Right atrium auricular region (tissue), 2 donors: ENCODE measurements at regions not wholly inside any gene's neighbourhood (a gene's known extent, or its start where the extent isn't known, plus 50 kb on each side); places are given as distances from the start of the nearest gene placed in this dataset.

Experiments used
- DNase-seq: peaks from one replicate; pipeline ENCODE4 v3.0.0-alpha.2; 2019; ENCODE audit warnings: low spot score
- H3K27ac ChIP-seq, 2 donors: fragments of 200-600 bp; sonication (generic); 1 replicate in 1 of 2; 2 replicates in 1 of 2; pipeline ENCODE4 v1.5.1; 2016 to 2019
- H3K27me3 ChIP-seq, 2 donors: fragments of 200-600 bp; sonication (generic); one replicate each; pipeline versions ENCODE4 v1.5.1 to v1.6.0; 2017 to 2019
- H3K36me3 ChIP-seq: fragments of 200-600 bp; sonication (generic); one replicate; pipeline ENCODE4 v1.5.1; 2016
- H3K4me1 ChIP-seq, 2 donors: fragments of 200-600 bp; sonication (generic); one replicate each; pipeline versions ENCODE4 v1.5.1 to v1.6.0; 2017 to 2019
- H3K4me3 ChIP-seq, 2 donors: fragments of 200-600 bp; sonication (generic); 1 replicate in 1 of 2; 2 replicates in 1 of 2; pipeline ENCODE4 v1.5.1; 2017 to 2019; ENCODE audit warnings: mild to moderate bottlenecking in 1 of 2, moderate library complexity in 1 of 2
- H3K9me3 ChIP-seq, 2 donors: fragments of 200-600 bp; sonication (generic); one replicate each; pipeline ENCODE4 v1.5.1; 2019
- CTCF ChIP-seq, 2 donors: fragments of 200-600 bp; sonication (generic); IDR thresholded peaks; one replicate each; pipeline ENCODE4 v1.5.1; 2019; ENCODE audit warnings: antibody characterized with exemption in 2 of 2

GRCh38 chr5:88503406-88503805 is 234.8 kb upstream of the TMEM161B start:
- no peak overlapping the region for H3K27ac ChIP-seq
- H3K27me3 ChIP-seq: no peaks in the 10 kb centered on the region

GRCh38 chr5:88503041-88503345 is 234.3 kb upstream of the TMEM161B start:
- H3K27ac ChIP-seq: no peak overlapping the region
- no peaks in the 10 kb centered on the region for H3K4me1 ChIP-seq
- no peaks in the 10 kb centered on the region for H3K27me3 ChIP-seq
- peak overlapping the region; percentile 38 to 50 for H3K4me3 ChIP-seq
- no peaks in the 10 kb centered on the region for H3K36me3 ChIP-seq
- no peak for TF ChIP-seq CTCF (IDR thresholded peaks at IDR 0.05)
- H3K9me3 ChIP-seq: no peaks in the 10 kb centered on the region
- no peak for DNase-seq

More at GRCh38 chr5:88503406-88503805, 234.8 kb upstream of the TMEM161B start:
- H3K4me1 ChIP-seq: no peaks in the 10 kb centered on the region
- no peak for DNase-seq
- no peak for TF ChIP-seq CTCF (IDR thresholded peaks at IDR 0.05)
- H3K36me3 ChIP-seq: no peaks in the 10 kb centered on the region
- no peaks in the 10 kb centered on the region for H3K9me3 ChIP-seq
- no peak overlapping the region for H3K4me3 ChIP-seq

GRCh38 chr5:88502179-88503040 is 233.8 kb upstream of the TMEM161B start:
- no peaks in the 10 kb centered on the region for H3K4me1 ChIP-seq
- no peaks in the 10 kb centered on the region for H3K27me3 ChIP-seq
- DNase-seq: no peak
- no peak for TF ChIP-seq CTCF (IDR thresholded peaks at IDR 0.05)
- H3K27ac ChIP-seq: peak overlapping the region in 1 of 2 donors; percentile 32
- peak overlapping the region; percentile 38 to 50 for H3K4me3 ChIP-seq
- no peaks in the 10 kb centered on the region for H3K36me3 ChIP-seq
- H3K9me3 ChIP-seq: no peaks in the 10 kb centered on the region

GRCh38 chr5:88495810-88496209 is 227.2 kb upstream of the TMEM161B start:
- no peak overlapping the region for H3K27ac ChIP-seq
- H3K9me3 ChIP-seq: no peaks in the 10 kb centered on the region
- no peaks in the 10 kb centered on the region for H3K27me3 ChIP-seq
- DNase-seq: no peak
- H3K4me1 ChIP-seq: no peaks in the 10 kb centered on the region
- H3K4me3 ChIP-seq: no peak overlapping the region
- no peak for TF ChIP-seq CTCF (IDR thresholded peaks at IDR 0.05)
- H3K36me3 ChIP-seq: no peaks in the 10 kb centered on the region

- TF ChIP-seq CTCF (IDR thresholded peaks at IDR 0.05): no peak
- H3K27ac ChIP-seq: no peak overlapping the region
- no peak overlapping the region for H3K4me3 ChIP-seq
- H3K27me3 ChIP-seq: no peaks in the 10 kb centered on the region
- H3K36me3 ChIP-seq: no peaks in the 10 kb centered on the region
- no peaks in the 10 kb centered on the region for H3K4me1 ChIP-seq
- no peak for DNase-seq
- no peaks in the 10 kb centered on the region for H3K9me3 ChIP-seq
These were observed 222.2 kb upstream of the TMEM161B start for GRCh38 chr5:88490874-88491273.

- H3K9me3 ChIP-seq: no peaks in the 10 kb centered on the region
- DNase-seq: no peak
- no peaks in the 10 kb centered on the region for H3K27me3 ChIP-seq
- H3K4me3 ChIP-seq: no peak overlapping the region
- no peaks in the 10 kb centered on the region for H3K36me3 ChIP-seq
- no peak overlapping the region for H3K27ac ChIP-seq
- TF ChIP-seq CTCF (IDR thresholded peaks at IDR 0.05): no peak
- H3K4me1 ChIP-seq: no peaks in the 10 kb centered on the region
These were observed 220.7 kb upstream of the TMEM161B start for GRCh38 chr5:88489364-88489763.
